GM21576 (cell line): ENCODE measurements at regions not wholly inside any gene's neighbourhood (a gene's known extent, or its start where the extent isn't known, plus 50 kb on each side); places are given as distances from the start of the nearest gene placed in this dataset.

Source experiments
- ATAC-seq: cut with Tn5 transposase; IDR thresholded peaks from one replicate; pipeline ENCODE4 v1.9.1; 2021; ENCODE audit warnings: mild to moderate bottlenecking, moderate library complexity; ENCODE audit not compliant: unreplicated experiment

GRCh38 chr6:113508249-113508648, 348.9 kb upstream of the MARCKS start:
- no peak for ATAC-seq

- no peak for ATAC-seq
These were observed 346.0 kb upstream of the MARCKS start for GRCh38 chr6:113511100-113511499.

GRCh38 chr6:113512576-113512975, 344.6 kb upstream of the MARCKS start:
- ATAC-seq, result no peak

- ATAC-seq, result no peak
These were observed 344.1 kb upstream of the MARCKS start for GRCh38 chr6:113513086-113513485.

- no peak for ATAC-seq
These were observed 334.8 kb upstream of the MARCKS start for GRCh38 chr6:113522376-113522775.

- no peak for ATAC-seq
These were observed 332.3 kb upstream of the MARCKS start for GRCh38 chr6:113524826-113525225.

DNA sequence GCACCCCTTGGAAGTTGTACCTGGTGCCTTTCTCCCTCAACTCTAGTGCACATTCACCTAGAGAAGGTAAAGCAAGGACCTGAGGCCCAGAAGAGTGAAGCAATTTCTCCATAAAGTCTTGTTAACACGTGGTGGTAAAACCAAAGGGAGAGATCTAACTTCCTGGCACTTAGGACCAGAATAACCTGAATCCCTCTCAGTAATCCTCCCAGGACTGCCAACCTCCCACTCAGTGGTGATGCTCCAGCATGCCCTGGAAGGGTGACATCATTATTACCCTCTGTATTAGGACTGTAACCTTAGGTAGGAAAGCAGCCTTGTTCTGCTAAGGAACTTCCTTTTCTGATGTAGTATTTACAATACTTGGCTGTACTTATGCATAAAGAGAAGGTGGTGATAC, 330.6 kb upstream of the MARCKS start:
- ATAC-seq, result no peak

- ATAC-seq, result no peak
These were observed 330.1 kb upstream of the MARCKS start for GRCh38 chr6:113526995-113527394.

- ATAC-seq, result no peak
These were observed 329.0 kb upstream of the MARCKS start for GRCh38 chr6:113528111-113528510.

DNA sequence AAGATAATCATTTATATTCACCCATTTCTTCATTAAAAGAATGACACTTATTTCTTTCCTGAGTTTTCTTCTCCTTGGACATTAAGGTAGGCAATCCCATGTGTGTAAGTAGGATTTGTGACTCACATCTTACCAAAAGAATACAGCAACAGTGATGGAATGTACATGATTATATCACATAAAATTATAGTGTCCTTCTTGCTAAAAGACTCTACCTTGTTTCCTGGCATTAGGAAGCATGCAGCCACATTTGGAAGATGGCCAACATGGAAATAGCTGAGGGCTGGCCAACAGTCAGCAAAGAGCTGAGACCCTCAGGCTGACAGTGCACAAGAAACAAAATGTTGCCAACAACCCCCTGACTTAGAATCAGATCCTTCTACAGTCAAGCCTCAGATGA, 327.9 kb upstream of the MARCKS start:
- ATAC-seq, result no peak

- no peak for ATAC-seq
These were observed 327.3 kb upstream of the MARCKS start for GRCh38 chr6:113529879-113530278.

DNA sequence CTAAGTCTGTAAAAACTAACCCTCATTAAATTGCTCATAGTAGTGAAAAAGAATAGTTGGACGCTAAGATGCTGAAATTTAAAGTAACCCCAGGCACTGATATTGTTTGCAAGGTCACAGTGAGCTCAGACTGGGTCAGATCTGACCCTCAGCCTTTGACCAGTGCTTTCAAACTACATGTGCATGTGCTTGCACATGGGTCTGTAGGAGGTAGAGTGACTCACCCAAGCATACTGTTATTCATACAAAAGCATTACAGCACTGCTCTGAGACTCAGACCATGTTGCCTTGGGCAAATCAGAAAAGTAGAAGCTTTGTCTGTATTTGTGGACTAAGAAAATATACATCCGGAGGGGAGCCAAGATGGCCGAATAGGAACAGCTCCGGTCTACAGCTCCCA, 326.4 kb upstream of the MARCKS start:
- ATAC-seq, result no peak

- ATAC-seq, result no peak
These were observed 317.9 kb upstream of the MARCKS start for GRCh38 chr6:113539202-113539601.

DNA sequence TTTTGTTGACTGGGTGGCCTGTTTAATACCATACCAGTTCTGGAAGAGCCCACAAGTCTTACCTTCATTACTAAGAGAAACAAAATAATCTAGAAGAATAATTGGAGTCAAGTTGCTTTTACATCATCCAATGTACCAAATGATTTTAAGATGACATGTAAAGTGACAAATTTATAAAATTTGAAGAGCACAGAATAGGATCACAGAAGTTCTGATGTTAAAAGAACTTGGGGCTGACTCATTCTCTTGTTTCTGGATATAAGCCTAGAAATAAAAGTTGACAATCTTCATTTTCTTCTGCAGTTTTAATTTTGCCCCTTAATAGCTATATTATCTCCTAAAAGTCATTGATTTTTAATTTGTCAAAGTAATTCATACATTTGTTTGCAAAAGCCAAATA, 317.5 kb upstream of the MARCKS start:
- ATAC-seq, result no peak

- ATAC-seq, result no peak
These were observed 316.7 kb upstream of the MARCKS start for GRCh38 chr6:113540466-113540865.

- ATAC-seq, result no peak
These were observed 306.0 kb upstream of the MARCKS start for GRCh38 chr6:113551168-113551567.

DNA sequence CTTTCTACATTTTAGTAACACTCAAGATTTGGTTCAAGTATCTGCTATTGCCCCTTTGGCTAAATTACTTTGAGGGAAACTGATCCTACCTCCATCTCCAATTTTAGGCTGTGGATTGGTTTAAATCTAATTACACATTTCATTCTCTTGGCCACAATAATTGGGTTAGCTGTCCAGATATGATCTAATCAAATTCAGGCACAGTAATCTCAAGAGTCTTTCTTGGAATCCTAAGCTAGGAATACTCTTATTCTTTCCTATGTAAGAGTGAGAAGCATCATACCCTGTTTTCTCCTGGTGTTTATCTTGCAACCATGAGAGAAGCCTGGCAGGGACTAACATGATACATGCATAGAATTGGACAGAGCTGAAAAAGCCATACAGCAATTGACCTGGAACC, 300.4 kb upstream of the MARCKS start:
- no peak for ATAC-seq

GRCh38 chr6:113558431-113558830, 298.7 kb upstream of the MARCKS start:
- ATAC-seq, result no peak

GRCh38 chr6:113558966-113559365, 298.2 kb upstream of the MARCKS start:
- no peak for ATAC-seq

DNA sequence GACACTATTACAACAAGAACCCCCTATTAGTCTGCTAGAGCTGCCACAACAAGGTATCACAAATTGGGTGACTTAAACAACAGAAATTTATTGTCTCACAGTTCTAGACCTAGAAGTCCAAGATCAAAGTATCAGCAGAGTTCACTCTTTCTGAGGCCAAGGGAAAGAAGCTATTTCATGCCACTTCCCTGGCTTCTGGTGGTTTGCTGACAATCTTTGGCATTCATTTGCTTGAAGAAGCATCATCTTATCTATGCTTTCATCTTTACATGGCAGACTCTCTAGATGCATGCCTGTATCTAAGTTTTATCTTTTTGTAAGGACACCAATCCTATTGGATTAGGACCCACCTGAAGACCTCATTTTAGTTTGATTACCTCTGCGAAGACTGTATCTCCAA, 296.8 kb upstream of the MARCKS start:
- ATAC-seq, result no peak

GRCh38 chr6:113560908-113561307, 296.2 kb upstream of the MARCKS start:
- ATAC-seq, result no peak

DNA sequence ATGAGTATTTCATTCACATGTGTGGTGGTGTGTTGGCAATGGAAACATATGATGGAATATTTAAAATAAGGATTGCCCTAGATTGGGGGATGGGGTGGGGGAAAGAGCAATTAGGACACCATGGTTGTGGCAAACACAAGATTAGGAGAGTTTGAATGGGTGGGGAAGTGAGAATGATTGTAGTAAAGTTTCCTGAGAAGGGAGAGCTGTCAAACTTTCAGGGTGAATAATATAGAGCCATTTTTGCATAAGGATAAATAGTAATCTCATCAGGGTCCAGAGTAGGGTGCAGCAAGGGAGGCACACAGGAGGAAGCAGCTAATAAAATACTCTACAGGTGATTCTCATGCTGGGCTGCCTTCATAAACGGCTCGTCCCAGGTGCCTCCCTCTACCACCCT, 294.9 kb upstream of the MARCKS start:
- peak; percentile 50 for ATAC-seq

- ATAC-seq, result no peak
These were observed 292.6 kb upstream of the MARCKS start for GRCh38 chr6:113564371-113565171.
